EL (cell line): ENCODE measurements at regions not wholly inside any gene's neighbourhood (a gene's known extent, or its start where the extent isn't known, plus 50 kb on each side); places are given as distances from the start of the nearest gene placed in this dataset.
"Not testable (repeated sequence)": the region's sequence is repeated elsewhere in the genome, so short reads cannot be mapped to it uniquely, and the experiment has no call there.

Experiments used
- DNase-seq: peaks from one replicate; pipeline ENCODE4 v3.0.0-alpha.2; 2016

DNA sequence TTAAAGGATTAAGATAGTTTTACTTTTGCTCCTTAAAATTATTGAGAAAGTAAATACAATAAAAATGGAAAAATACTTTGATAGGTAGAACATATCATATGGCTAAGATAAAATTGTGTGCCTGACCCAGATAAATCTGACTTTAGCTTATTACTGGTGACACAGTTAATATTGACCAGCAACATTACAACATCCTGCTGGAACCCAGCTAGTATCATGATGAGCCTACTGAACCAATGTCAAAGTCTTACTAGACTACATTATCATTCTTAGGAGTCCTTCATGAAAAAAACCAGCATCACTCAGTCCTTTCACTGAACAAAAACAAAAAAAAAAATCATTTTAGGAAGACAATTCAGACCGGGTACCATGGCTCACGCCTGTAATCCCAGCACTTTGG, 164.8 kb upstream of the CDK1 start:
- no peak for DNase-seq

DNA sequence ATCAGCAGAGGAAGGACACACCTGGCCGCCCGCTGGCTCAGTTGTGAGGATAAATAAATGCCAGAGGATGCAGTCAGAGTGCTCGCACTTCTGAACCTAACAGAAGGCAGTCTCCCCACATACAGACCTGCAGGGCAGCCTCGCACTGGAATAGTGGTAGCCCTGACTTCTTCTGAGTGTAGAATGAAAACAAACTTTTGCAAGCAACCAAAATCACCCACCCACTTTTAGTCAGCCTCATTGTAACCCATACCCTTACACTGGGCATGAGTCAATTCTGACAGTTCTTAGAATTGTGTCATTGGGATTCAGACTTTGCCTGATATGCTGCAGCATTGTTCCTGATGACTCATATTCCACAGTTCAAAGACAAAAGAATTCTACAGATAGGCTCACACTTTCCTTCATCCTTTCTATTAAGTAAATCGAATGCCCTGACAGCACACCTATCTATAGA, 167.0 kb upstream of the CDK1 start:
- DNase-seq = peak; percentile 57

DNA sequence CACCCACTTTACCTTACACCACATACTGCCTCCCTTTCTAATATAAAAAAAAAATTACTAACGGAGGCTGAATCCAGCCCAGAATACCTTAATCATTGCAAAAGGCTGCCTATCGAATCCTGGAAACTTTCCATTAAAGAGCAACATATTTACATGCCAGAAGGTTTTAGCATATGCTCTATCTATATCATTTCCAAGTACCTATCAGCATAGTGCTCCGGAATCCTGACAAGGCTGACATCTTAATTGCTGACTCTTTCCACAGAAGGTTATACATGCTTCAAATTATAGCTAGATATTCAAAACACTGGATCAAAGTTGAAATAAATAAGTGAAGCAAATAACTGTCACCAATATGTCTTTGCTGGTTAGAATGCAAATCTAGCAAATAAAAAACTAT, 170.9 kb upstream of the CDK1 start:
- DNase-seq = no peak

DNA sequence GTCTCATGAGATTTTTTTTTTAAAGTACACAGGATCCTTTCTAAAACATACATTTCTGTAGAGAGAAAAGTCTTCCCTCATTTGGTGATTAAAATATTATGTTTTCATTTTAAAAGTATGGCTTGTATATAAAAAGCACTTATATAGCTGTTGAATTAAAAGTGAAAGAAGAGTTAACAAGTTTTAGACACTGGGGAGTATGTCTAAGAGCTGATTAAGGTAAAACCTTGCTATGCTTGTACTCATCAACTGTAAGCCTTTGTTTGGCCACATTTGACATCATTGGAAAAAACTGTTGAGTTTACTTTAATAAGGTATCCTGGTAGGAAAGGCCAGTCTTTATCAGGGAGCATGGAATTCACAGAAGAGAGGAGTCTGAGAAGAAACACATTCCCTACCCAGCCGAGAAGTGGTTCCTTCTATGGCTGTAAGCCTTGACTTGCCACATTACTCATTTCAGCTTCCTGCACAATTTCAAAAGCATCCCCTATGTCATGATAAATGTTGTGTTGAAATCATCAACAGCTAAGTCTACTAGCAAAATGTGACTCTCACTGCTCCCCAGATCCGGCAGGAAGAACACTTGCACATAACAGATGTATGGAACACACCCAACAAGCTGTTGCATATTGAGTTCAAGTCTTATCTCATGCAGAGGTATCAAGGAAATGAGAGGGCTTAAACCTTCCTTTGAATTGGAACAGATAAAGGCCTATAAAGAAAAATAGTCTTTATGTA, 171.8 kb upstream of the CDK1 start:
- peak; percentile 3 for DNase-seq

DNA sequence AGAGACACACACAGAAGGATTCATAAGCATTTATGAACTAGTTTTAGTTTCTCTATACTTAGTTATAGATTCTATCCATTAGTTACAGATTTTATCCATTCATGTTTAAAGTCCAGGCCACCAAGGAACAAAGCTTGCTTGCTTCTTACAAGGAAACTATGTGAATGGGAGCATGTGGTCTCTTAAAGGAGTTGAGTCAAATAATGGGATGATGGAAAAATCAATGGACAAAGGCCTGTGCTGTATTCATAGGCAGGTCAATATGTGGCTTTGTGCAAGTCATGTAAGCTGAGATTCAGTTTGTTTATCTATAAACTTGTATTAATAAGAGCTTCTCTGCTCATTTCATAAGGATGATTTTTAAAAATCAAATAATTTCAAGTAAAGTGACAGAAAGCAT, 172.8 kb upstream of the CDK1 start:
- no peak for DNase-seq

DNA sequence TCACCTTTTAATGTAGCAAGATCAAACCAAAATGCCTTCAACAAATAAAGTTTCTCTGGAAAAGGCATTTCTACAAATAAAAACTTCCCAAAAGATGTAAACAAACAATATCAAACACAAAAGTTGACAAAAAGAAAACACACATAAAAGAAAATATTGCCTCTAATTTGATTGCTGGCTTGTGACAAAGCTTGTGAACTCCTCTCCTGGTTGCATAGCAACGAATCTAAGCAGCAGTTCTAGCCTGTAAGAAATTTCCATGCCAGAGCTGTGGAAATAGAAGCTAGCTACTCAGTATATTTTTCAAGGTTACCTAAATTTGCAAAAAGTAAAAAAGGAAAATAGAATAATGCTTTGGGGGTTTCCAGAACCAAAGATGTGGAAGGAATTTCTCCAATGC, 173.9 kb upstream of the CDK1 start:
- DNase-seq = no peak

DNA sequence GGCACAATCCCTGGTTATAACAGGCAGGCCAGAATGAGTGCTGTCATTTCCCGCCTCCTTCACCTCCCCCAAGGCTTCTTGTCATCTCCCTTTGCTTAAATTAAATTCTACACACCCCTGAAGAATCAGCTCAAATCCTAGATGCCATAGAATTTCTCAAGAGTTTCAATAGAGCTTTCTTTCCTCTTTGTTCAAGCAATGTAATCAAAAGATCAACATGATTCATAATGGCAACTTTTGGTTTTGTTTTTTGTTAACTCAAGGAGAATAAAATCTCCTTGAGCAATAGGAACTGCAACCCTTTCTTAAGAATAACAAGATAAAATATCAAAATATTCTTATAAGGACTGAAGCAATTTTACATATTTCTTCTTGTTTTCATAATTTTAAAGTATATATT, 180.8 kb upstream of the CDK1 start:
- no peak for DNase-seq

DNA sequence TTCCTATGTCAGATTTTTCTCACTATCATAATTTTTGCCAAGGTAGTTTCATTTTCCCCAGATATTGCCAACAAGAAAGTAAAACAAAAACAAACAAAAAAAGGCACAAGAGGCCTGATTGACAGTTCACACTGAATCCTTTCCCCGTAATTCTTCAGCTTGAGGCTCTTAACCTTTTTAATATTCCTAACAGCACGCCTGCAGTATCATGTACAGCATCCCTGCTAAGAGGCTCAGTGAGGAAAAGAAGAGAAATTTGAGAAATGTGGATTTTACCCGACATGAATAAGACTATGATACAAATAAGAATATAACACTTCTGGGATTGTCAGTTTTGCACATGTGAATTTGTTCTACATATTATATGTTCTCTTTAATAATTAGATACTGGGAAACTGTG, 182.4 kb upstream of the CDK1 start:
- DNase-seq = no peak

DNA sequence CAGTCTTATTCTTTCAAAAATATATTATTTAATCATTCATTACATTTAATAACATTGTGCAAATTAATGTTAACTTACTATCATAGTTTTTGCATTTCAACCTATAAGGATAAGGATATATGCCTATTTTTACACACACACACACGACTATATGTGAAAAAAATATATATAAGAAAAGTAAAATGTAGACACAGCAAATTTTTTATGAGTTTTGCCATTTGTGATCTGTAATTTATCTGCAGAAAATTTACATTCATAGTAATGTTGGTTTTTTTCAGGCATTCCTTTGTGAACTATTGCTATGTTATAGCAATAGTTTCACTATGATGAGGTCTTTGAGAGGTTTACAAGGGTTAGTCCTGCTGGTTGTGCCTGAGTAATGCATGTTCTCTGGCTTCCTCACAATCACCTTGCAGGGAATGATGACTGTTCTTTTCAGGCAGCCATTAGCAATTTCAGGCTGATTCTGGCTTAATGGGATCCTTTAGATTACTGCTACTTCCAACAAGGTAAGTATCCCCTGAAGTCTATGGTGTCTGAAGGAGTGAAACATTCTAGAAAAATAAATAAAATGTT, 183.7 kb upstream of the CDK1 start:
- DNase-seq = peak; percentile 6

DNA sequence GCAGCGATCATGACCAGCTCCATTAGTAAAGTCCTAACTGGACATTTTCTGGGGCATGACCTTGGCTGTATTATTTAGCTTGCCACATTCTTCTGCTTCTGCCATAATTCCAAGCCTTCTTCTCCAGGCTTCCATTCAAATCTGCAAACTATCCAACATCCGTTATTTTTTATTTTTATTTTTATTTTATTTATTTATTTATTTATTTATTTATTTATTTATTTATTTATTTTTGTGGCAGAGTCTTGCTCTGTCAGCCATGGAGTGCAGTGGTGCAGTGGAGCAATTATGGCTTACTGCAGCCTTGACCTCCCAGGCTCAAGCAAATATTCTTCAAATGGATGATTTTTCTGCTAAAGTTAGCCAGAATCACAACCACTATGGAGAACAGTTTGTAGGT, 187.2 kb upstream of the CDK1 start:
- DNase-seq = no peak

DNA sequence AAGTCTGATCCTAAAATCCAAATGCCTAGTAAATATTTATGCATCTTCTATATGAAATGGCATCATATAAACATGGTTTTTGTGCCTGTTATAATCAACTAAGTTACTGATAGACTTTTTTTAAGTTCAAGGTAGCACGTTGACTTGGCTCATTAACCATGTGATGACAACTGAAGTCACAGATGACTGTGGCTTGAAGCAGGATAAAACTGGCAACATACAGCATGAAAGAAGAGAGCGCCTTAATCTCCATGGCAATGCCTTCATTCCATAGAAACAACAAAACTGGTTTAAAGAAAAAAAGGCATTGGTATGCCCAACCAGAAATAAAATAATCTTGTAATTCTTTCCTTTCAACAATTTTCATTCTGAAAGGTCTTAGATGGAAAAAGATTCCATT, 188.9 kb upstream of the CDK1 start:
- no peak for DNase-seq

DNA sequence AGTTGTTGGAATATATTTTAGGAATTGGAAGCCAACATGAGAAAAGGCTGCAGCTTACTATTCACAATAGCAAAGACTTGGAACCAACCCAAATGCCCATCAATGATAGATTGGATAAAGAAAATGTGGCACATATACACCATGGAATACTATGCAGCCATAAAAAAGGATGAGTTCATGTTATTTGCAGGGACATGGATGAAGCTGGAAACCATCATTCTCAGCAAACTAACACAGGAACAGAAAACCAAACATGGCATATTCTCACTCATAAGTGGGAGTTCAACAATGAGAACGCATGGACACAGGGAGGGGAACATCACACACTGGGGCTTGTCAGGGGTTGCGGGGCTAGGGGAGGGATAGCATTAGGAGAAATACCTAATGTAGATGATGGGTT, 192.1 kb upstream of the ANK3 start:
- DNase-seq = not testable (repeated sequence)

DNA sequence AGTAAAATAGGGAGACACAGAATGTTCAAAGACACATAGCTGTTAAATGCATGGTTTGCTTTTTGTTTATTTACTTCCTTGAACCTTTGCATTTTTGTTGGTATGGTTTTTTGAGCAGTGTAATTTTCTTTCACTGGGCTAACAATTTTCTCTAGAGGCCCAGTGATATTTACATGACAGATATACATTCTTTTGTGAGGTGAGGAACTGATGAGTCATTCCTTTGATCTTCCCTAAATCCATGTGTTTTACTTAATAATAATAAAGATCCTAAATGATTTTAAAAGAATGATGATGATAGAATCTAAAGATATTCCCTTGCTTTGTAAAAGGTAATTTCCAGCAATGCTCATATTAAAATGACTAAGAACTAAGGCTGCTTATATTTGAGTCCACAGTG, 188.5 kb upstream of the ANK3 start:
- DNase-seq = no peak

DNA sequence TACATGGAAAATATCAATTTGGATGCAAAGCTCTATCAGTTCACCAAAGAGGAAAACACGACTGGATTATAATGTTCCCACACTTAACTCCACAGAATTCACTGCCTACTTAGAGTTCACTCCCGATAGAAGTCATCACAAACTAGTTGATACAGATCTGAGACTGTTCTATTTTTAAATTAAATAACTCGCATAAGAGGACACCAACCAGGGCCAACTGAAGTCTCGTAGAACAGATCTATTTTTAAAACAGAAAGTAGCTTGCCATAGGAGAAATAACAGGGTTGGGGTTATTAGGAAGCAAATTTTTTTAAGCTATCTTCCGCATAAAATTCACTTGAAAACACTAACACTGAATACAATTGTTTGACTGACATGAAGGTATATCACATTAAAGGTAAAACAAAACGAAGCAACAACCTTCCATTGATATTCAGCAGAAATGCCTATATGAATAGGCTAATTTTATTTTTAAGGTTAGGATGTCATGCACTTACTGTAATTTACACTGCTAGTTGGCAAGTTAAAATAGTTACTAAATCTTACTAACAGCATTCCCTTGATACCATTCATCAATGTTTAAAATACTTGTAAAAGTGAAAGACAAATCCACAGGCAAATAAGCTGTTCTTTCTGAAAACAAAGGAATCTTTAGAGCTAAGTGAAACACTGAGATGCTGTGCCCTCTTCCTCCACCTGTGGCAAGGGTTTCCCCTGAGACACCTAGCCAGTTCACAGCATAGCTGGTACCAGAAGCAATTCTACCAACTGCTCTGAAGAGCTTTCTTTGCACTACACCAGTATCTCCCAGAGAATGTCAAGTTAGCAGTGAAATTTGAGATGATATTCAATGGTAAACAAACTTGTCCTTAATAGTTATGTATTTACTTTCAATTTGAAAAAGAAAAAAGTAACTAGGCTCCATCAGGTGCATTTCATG, 186.7 kb upstream of the ANK3 start:
- no peak for DNase-seq

DNA sequence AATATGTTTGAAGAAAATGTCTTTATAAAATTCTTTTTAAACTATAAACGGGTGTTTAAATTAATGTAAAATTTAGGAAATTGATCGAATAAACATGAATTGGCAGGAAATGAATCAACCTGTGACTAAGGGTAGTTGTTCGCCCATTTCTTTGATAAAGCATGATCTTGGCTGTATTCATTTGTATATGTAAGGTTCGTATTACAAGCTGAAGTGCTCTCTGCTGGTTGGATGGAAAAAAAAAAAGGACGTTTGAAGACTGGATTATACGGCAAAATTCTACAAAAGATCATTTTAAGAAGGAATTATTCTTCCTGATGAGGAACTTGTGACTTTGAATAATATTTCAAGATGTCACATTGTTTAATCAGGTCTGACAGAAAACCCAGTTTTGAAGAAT, 185.4 kb upstream of the ANK3 start:
- no peak for DNase-seq

DNA sequence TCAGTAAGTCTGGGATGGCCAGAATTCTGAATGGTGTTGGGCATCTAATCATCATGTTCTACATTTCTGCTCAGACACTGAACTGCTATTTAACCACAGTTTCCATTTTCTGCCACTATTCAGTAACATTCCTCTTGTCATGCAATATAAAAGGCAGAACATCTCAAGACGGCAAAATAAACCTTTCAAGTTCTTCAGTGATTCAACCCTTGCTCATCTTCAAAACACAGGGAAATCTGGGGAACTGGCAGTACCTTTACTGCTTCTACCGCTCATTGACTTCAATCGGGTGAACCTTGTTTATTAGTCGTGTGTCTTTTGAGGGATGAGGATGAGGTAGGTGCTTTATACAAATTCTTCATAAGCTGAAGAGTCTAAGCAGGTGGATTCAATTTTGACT, 184.7 kb upstream of the ANK3 start:
- DNase-seq = no peak

DNA sequence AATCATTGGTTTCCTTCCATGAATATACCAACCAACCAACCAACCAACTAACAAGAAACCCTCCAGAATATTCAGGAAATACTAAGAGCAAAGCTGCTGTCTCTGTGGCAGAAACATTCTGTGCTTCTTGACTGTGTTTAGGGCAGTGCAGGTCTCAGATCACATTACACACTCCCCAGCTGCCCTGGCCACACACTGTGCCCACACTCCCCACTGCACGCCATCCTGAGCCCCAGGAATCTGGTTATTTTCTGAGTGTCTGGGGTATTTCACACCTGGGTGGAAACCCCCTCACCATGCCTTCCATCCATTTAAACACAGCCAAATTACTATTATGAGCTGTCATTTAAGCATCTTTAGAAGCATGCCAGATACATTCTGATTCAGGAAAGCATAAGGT, 183.7 kb upstream of the ANK3 start:
- no peak for DNase-seq

DNA sequence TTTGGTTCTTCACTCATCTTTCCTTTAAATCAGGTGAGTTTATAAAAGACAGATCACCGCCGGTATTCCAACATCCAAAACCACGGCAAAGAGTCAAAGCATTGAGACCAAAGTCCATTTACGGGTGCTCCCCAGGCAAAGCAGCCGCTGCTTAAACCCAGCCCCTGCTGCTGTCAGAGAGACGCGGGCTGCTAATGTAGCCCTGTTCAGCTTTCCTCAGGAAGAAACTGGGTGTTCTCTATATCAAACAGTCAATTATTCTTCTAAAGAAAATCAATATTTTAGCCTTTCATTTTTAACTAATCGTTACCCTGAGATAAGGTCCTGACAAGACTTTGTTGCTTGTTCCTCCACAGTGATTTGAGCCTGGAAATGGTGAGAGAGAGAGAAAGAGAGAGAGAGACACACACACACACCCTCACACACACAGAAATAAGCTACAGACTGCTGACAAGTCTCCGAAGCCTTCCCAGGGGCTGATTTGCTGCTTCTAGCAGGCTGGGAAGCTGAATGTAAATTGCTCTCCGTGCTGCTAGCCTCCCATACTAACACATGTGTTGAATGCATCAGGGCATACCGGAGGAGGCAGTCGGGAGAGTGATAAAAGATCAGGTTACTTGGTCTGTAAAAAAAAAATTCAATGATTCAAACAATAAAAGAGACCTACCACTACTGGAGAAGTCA, 183.0 kb upstream of the ANK3 start:
- DNase-seq = peak; percentile 29

DNA sequence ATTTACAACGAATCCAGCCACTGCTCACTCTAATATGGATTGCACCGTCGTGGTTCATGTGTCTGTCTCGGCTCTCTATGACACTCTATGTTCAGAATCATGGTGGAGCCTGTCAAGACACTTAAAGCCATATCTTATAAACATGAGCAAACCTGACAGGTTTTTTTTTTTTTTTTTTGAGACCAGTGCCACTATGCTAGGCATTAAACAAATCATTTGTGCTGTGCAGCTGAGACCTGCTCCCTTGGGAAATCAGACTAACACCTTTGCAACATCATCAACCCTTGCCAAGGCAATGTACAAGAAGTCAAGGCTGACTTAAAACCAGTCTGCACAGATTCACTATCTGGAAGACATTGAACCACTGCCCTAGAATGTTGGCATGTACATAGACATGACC, 181.2 kb upstream of the ANK3 start:
- no peak for DNase-seq

DNA sequence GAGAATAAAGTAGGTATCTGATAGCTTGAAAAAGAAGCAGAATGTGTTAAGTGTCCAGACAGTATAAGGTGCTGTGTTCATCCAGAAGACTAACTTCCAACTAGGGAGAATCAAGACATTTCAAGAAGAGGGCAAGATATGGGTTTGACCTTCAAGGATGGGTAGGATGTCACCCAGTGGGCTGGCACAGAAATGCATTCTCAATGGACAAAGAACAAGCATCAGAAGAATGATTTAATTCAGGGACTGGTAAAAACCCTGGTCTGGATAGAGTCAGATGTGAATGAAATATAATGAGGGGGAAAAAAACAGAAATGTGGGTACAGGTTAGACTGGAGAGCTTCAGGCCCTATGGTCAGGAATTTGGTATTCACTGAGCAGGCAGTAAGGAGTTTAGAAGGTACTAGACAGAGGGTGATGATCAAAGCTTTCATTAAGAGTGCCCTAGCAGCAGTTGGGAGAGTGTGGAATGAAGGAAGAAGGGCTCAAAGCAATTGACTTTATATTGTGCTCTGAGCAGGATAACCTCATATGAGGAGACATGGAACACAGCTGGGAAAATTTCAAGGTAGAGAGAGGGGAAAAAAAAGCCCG, 180.7 kb upstream of the ANK3 start:
- no peak for DNase-seq

DNA sequence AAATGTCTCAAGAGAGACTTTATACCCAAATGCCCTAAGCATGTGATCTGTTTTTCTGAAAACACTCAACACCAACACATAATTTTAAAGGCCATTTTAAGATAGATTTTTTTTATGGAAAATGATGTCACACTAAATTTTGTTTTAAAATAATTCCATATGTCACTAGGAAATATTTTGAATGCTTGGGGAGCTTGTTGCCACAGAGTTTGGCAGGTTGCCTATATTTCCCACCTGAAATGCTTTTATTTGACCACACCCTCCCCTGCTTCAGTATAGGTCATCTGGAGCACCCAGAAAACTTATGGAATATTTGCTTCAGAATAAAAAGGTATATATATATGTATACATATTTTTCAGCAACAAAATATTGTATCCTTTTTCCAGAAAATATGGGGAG, 180.0 kb upstream of the ANK3 start:
- no peak for DNase-seq

DNA sequence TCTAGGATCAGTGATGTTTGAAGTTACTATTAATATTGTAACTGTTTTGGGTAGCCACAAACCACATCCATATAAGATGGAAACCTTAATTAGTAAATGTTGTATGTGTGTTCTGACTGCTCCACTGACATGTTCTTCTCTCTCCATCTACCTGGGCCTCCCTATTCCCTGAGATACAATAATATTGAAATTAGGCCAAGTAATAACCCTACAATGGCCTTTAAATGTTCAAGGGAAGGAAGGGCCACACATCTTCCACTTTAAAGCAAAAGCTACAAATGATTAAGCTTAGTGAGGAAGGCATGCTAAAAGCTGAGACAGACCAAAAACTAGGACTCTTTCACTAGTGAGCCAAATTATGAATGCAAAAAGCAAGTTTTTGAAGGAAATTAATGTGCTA, 176.4 kb upstream of the ANK3 start:
- DNase-seq = no peak

DNA sequence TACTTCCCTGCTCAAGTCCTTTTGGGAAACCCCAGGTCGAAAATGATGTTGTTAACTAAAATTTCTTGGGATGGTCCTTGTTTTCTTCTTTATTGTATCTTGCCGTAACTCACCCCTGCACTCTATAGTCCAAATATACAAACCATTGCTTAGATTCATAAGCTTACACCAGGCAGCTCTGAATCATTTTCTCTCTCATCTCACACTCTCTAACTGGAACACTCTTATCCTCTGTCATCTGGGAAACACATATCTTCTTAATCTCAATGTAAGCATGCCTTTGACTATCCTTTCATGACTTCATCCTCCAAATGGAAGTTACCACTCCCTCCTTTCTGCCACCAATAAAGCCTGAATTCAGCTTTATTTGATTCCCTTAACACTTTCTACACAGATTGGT, 175.8 kb upstream of the ANK3 start:
- DNase-seq = no peak
